GM23338 (cell line): ENCODE measurements at regions not wholly inside any gene's neighbourhood (a gene's known extent, or its start where the extent isn't known, plus 50 kb on each side); places are given as distances from the start of the nearest gene placed in this dataset.

Source experiments
- CREB1 ChIP-seq: fragments of 250-450 bp; sonication (Bioruptor Pico); IDR thresholded peaks from 2 replicates; pipeline ENCODE4 v1.5.0; 2020; ENCODE audit warnings: low read depth, mild to moderate bottlenecking, moderate library complexity
- EZH2 ChIP-seq: fragments of 200-600 bp; sonication (generic); IDR thresholded peaks from one replicate; pipeline ENCODE4 v1.8.0; 2017; ENCODE audit warnings: antibody characterized with exemption, mild to moderate bottlenecking, low read depth; ENCODE audit not compliant: unreplicated experiment
- EZH2phosphoT487 ChIP-seq: fragments of 200-600 bp; sonication (generic); IDR thresholded peaks from one replicate; pipeline ENCODE4 v1.8.1; 2018; ENCODE audit warnings: antibody characterized with exemption; ENCODE audit not compliant: unreplicated experiment
- JUNB ChIP-seq: IDR thresholded peaks from one replicate; pipeline ENCODE4 v1.6.1; 2016; ENCODE audit warnings: antibody characterized with exemption; ENCODE audit not compliant: unreplicated experiment
- POLR2AphosphoS5 ChIP-seq: IDR thresholded peaks from 2 replicates; pipeline ENCODE4 v1.6.1; 2016; ENCODE audit warnings: antibody characterized with exemption, low read depth
- ZNF114 ChIP-seq: fragments of 250-450 bp; sonication (Bioruptor Pico); IDR thresholded peaks from 2 replicates; pipeline ENCODE4 v1.5.0; 2020; ENCODE audit warnings: mild to moderate bottlenecking, moderate library complexity
- TF ChIP-seq, protein P1 (sequence below), 2 experiments: fragments of 200-600 bp in 1 of 2; sonication (generic) in 1 of 2; conservative IDR thresholded peaks; 2 replicates each; pipeline versions ENCODE4 v1.5.1 to v1.6.1; 2016 to 2017; ENCODE audit warnings: antibody characterized with exemption in 2 of 2, low read depth in 2 of 2, mild to moderate bottlenecking in 2 of 2, moderate library complexity in 1 of 2
- TF ChIP-seq, protein P2 (sequence below): IDR thresholded peaks from one replicate; pipeline ENCODE4 v1.6.1; 2018; ENCODE audit warnings: antibody characterized with exemption; ENCODE audit not compliant: unreplicated experiment
- TF ChIP-seq, protein P3 (sequence below): fragments of 250-450 bp; sonication (Bioruptor Pico); IDR thresholded peaks from 2 replicates; pipeline ENCODE4 v1.5.0; 2020; ENCODE audit warnings: mild to moderate bottlenecking, moderate library complexity

DNA sequence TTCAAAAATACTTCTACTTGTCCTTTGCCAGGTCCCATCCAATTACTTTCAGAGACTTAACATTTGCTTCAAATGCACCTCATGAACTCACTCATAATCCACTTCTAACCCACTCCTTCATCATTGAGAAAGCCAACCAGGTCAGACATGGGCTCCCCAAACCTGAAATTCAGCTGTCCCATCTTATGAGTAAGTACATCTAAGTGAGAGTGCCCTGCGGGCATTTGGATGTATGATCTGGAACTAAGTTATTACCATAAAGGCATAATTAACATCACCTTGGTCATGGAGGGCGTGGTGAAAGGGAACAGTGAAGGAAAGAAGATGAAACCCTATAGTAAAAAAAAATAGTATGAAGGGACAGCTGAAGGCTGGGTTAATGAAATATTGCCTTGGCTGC, 896.8 kb downstream of the C6orf118 start:
- TF ChIP-seq, protein P1, sequence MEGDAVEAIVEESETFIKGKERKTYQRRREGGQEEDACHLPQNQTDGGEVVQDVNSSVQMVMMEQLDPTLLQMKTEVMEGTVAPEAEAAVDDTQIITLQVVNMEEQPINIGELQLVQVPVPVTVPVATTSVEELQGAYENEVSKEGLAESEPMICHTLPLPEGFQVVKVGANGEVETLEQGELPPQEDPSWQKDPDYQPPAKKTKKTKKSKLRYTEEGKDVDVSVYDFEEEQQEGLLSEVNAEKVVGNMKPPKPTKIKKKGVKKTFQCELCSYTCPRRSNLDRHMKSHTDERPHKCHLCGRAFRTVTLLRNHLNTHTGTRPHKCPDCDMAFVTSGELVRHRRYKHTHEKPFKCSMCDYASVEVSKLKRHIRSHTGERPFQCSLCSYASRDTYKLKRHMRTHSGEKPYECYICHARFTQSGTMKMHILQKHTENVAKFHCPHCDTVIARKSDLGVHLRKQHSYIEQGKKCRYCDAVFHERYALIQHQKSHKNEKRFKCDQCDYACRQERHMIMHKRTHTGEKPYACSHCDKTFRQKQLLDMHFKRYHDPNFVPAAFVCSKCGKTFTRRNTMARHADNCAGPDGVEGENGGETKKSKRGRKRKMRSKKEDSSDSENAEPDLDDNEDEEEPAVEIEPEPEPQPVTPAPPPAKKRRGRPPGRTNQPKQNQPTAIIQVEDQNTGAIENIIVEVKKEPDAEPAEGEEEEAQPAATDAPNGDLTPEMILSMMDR (conservative IDR thresholded peaks at IDR 0.05; ENCODE audit: low read depth in 2 of 2) = no peak
- TF ChIP-seq, protein P2, sequence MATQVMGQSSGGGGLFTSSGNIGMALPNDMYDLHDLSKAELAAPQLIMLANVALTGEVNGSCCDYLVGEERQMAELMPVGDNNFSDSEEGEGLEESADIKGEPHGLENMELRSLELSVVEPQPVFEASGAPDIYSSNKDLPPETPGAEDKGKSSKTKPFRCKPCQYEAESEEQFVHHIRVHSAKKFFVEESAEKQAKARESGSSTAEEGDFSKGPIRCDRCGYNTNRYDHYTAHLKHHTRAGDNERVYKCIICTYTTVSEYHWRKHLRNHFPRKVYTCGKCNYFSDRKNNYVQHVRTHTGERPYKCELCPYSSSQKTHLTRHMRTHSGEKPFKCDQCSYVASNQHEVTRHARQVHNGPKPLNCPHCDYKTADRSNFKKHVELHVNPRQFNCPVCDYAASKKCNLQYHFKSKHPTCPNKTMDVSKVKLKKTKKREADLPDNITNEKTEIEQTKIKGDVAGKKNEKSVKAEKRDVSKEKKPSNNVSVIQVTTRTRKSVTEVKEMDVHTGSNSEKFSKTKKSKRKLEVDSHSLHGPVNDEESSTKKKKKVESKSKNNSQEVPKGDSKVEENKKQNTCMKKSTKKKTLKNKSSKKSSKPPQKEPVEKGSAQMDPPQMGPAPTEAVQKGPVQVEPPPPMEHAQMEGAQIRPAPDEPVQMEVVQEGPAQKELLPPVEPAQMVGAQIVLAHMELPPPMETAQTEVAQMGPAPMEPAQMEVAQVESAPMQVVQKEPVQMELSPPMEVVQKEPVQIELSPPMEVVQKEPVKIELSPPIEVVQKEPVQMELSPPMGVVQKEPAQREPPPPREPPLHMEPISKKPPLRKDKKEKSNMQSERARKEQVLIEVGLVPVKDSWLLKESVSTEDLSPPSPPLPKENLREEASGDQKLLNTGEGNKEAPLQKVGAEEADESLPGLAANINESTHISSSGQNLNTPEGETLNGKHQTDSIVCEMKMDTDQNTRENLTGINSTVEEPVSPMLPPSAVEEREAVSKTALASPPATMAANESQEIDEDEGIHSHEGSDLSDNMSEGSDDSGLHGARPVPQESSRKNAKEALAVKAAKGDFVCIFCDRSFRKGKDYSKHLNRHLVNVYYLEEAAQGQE = no peak
- TF ChIP-seq CREB1 (CRISPR knock-in tag) (no peak), POLR2AphosphoS5 (no peak), JUNB (no peak), EZH2phosphoT487 (no peak), EZH2 (no peak), ZNF114 (CRISPR knock-in tag) (no peak)
- TF ChIP-seq, protein P3, sequence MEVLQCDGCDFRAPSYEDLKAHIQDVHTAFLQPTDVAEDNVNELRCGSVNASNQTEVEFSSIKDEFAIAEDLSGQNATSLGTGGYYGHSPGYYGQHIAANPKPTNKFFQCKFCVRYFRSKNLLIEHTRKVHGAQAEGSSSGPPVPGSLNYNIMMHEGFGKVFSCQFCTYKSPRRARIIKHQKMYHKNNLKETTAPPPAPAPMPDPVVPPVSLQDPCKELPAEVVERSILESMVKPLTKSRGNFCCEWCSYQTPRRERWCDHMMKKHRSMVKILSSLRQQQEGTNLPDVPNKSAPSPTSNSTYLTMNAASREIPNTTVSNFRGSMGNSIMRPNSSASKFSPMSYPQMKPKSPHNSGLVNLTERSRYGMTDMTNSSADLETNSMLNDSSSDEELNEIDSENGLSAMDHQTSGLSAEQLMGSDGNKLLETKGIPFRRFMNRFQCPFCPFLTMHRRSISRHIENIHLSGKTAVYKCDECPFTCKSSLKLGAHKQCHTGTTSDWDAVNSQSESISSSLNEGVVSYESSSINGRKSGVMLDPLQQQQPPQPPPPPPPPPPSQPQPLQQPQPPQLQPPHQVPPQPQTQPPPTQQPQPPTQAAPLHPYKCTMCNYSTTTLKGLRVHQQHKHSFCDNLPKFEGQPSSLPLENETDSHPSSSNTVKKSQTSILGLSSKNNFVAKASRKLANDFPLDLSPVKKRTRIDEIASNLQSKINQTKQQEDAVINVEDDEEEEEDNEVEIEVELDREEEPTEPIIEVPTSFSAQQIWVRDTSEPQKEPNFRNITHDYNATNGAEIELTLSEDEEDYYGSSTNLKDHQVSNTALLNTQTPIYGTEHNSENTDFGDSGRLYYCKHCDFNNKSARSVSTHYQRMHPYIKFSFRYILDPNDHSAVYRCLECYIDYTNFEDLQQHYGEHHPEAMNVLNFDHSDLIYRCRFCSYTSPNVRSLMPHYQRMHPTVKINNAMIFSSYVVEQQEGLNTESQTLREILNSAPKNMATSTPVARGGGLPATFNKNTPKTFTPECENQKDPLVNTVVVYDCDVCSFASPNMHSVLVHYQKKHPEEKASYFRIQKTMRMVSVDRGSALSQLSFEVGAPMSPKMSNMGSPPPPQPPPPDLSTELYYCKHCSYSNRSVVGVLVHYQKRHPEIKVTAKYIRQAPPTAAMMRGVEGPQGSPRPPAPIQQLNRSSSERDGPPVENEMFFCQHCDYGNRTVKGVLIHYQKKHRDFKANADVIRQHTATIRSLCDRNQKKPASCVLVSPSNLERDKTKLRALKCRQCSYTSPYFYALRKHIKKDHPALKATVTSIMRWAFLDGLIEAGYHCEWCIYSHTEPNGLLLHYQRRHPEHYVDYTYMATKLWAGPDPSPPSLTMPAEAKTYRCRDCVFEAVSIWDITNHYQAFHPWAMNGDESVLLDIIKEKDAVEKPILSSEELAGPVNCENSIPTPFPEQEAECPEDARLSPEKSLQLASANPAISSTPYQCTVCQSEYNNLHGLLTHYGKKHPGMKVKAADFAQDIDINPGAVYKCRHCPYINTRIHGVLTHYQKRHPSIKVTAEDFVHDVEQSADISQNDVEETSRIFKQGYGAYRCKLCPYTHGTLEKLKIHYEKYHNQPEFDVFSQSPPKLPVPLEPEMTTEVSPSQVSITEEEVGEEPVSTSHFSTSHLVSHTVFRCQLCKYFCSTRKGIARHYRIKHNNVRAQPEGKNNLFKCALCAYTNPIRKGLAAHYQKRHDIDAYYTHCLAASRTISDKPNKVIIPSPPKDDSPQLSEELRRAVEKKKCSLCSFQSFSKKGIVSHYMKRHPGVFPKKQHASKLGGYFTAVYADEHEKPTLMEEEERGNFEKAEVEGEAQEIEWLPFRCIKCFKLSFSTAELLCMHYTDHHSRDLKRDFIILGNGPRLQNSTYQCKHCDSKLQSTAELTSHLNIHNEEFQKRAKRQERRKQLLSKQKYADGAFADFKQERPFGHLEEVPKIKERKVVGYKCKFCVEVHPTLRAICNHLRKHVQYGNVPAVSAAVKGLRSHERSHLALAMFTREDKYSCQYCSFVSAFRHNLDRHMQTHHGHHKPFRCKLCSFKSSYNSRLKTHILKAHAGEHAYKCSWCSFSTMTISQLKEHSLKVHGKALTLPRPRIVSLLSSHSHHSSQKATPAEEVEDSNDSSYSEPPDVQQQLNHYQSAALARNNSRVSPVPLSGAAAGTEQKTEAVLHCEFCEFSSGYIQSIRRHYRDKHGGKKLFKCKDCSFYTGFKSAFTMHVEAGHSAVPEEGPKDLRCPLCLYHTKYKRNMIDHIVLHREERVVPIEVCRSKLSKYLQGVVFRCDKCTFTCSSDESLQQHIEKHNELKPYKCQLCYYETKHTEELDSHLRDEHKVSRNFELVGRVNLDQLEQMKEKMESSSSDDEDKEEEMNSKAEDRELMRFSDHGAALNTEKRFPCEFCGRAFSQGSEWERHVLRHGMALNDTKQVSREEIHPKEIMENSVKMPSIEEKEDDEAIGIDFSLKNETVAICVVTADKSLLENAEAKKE = no peak
